ENCODE measurements at regions not wholly inside any gene's neighbourhood (a gene's known extent, or its start where the extent isn't known, plus 50 kb on each side); places are given as distances from the start of the nearest gene placed in this dataset.
"Not testable (repeated sequence)": the region's sequence is repeated elsewhere in the genome, so short reads cannot be mapped to it uniquely, and the experiment has no call there.

DNA sequence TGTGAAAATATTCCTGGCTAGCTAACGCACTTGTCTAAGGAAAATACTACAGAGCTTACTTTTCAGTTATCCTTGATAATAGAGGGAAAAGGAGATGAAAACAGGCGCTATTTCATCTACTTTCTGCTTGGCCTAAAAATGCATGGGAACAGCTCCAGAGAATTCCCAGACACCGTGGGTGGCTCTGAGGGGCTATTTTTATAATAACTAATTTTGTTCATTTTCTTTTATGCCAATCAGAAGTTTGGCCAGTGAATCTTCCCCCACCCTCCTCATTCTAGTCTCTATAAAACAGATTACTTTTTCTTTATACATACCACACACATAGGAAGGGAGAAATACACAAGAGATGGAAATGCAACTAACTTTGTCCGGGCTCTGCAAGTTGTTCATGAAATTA lies 322.9 kb downstream of the SETD4 start:
- DNase-seq = no peak

DNA sequence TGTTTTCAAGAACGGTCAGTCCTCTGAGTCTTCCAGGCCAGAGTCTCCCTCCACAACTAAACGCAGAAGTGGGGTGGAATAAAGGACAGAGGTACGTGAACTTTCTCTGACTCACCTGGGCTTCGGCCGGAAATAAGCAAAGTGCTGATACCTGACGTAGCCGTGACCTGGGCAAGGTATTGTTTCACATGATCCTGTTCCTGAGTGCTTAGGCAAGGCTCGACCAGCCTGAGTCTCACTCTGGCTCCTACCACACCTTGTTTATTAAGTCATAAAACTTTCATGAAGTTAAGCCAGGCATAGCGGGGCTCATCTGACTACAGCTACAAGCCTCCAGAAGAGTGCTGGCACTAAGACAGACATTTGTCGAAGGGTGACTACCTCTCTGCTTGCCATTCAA lies 327.5 kb downstream of the SETD4 start:
- no peak for DNase-seq

DNA sequence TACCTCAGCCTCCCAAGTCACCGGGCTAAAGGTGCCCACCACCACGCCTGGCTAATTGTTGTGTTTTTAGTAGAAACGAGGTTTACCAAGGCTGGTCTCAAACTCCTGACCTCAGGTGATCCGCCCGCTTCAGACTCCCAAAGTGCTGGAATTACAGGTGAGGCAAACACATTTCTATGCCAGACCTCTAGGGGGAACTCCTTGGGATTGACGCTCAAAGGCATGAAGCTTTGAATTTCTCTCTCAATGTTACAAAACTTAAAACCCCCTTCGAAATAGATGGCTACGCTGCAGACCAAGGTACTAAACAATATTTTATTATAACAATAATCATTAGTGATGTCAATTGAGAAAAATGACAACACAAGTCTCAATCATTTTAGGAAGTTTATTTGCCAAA lies 330.0 kb downstream of the SETD4 start:
- DNase-seq = no peak

DNA sequence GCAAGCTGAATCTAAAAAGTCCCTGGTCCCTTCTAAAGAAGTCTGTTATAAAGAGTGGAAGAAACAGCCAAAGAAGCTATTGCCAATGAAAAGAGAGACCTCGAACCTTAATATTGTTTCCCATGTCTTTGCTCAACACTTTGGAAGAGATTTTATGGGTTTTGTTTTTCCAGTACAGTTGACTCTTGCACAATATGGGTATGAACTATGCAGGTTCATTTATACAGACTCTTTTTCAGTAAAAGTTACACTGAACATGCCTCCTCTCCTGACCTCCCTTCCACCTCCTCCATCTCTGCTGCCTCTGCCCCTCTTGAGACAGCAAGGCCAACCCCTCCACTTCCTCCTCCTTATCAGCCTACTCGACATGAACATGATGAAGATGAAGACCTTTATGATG lies 332.5 kb downstream of the SETD4 start:
- no peak for DNase-seq

DNA sequence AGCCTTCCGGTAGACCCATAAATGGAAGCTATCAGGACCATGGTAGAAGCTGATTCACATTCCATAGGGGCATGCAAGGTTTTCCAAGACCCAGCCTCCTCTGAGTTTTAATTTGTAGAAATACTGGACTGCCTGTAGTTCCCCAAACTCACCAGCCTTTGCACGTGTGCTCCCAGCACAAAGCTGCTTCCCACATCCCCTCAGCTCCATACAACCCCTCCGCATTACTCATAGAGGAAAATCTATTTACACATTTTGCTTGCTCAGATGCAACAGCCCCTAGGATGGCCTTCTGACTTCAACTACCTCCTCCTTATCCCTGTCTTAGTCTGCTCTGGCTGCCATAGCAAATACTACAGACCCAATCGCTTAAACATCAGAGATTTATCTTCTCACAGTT lies 336.2 kb downstream of the SETD4 start:
- no peak for DNase-seq

DNA sequence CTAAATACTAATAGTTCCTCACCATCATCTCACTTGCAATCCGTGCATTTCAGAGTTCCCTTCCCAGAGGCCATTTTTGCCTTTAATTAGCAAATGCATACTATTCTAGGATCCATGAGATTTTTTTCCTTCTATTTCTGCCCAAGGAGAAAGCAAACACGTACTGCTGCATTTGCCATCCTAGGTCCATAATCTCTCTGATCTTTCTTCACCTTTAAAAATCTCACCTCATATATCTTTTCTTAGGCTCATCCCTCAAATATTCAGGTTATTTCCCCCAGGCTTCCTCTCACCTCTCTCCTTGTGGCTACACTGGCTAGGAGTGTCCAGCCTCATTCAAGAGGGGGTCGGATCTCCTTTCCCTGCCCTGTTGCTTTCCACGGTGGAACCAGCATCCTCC lies 338.6 kb downstream of the SETD4 start:
- no peak for DNase-seq

DNA sequence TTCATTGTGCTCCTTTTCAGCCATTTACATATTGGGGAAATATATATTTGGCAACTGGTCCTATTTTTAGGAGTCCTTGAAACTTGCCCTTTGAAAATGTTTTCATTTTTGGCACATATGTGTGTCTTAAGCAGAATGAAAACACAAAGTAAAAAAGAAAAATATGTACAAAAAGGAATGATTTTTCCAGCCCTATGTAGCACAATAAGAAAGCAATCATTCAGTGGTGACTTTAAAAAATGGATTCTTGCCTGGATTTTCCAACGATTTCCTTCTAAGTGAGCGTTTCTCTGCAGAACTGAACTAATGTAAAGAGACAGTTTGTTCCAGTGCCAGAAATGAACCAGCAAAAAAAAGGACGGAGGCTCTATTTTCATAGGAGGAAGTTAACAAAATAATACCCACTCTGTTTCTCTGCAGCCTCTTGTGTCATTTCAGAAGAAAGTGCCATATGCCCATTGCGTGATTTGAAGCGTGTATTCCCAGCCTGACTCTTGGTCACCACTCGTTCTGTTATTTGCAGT lies 340.1 kb downstream of the SETD4 start:
- no peak for DNase-seq

DNA sequence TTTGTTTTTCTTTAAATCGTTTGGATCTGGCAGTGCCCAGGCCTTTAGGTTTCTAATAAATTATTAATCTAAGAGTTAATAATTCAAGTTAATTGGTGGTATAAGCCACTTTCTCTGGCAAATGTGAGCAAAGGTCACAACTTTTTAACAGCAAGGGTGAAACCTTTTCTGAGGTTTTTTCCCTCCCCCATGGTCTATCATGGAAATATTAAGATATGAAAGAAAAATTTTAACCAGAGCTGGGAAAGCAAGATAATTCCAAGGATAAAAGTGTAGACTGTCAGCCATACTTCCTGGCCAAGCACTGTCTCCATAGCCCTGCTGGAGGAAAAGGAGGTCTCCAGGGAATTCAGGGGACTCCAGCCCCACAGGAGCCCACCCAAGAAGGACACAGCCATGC lies 341.2 kb downstream of the SETD4 start:
- no peak for DNase-seq

DNA sequence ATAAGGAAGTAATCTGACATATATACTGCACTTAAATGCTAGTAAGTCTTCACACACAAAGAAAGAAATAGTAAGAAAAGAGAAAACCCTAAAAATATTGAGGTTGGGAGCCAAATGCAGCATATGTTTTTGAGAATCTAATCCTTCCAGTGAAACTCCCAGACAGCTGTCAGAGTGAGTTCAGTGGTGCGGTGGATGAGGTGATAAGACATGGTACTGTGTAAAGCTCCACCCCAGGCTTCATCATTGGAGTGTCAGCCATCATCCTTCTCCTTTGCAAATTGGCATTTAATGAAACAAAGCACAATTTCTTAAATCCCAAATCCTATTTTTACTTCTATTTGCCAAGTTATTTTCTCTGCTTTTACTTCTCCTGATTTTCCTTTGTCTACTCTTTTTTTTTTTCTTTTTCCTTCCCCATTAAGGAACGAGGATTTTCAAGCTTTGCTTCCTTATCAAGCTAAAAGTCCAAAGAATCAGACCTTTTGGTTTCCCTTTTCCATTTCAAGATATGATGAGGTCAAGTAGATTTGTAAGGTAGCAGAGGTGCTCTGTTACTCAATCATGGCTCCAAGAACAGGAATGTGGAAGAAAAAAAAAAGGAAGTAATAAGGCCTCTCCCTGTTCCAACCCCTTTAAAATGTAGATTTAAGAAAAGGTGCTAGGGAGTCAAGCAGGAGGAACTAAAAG lies 343.3 kb downstream of the SETD4 start:
- DNase-seq = no peak

DNA sequence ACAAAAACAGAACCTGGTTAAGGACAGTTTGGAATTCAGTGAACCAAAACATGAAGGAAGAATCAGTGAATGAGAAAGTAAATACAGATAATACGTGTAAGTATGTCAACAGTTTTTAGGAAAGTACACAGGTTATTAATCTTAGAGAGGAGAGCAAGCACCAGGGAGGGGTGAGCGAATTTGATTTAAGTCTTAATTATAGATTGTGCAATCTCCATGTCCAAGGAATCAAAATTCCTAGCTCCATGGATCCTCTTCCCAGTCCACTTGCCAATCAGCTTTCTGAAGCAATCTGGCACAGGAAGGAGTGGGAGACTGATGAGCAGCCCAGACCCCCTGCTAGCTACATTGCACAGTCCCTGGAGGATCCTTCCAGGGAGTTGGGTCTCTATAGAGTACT lies 346.4 kb downstream of the SETD4 start:
- DNase-seq = no peak

DNA sequence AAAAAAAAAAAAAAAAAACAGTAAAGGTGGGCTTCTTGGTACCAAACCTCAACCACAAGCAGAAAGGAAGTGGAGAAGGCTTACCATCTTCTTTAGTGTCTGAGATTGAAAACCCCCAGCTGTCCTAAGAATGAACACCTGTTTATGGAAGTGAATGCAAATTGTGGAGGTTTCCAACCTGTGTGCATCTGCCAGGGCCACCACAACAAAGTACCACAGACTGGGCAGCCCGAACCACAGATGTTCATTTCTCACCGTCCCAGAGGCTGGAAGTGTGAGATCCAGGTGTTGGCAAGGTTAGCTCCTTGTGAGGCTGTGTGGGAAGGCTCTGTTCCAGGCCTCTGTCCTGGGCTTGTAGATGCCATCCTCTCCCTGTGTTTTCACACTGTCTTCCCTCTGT lies 348.7 kb downstream of the SETD4 start:
- DNase-seq = no peak

DNA sequence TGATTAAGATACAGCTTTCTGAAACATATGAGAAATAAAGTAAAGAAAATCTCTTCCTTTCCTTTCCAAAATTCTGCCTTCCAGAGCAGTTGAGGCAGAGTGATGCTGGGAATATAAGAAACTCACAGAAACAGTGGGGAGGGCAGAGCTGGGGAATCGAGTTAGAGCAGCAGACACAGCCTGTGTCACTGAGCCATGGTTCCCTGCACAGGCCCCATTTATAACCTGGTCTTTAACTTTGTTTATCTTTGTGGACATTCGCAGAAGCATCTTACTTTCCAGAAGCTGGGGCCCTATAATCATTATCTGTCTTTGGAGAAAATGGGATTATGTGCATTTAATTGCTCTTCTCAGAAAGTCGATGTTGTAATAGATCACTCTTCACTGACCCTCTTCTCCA lies 349.1 kb downstream of the SETD4 start:
- no peak for DNase-seq

DNA sequence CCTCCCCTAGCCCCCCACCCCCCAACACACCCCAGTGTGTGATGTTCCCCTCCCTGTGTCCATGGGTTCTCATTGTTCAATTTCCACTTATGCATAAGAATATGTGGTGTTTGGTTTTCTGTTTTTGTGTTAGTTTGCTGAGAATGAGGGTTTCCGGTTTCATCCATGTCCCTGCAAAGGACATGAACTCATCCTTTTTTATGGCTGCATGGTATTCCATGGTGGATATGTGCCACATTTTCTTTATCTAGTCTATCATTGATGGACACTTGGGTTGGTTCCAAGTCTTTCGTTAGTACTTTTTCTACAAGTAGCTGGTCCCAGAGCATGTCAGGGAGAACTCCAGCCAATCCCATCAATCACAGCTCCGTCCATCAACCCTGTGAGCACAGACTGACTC lies 350.3 kb downstream of the SETD4 start:
- DNase-seq = not testable (repeated sequence)

DNA sequence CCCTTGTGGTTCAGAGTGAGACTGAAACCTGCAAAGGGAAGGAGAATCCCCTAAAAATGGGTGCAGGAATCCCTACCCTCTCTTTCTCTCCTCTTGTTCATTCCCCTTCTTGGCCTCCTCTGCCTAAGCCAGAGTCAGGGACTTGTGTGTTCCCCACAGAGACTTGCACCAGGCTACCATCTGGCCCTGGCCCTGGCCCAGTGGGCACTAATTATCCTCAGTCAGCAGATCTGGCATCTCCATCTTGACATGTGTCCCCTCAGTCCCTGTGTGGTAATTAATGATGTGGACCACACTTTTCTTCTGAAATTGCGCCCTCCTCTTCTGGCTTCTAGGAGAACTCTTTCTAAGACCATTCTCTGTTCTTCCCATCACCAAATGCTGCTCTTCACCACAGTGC lies 354.4 kb downstream of the SETD4 start:
- no peak for DNase-seq

DNA sequence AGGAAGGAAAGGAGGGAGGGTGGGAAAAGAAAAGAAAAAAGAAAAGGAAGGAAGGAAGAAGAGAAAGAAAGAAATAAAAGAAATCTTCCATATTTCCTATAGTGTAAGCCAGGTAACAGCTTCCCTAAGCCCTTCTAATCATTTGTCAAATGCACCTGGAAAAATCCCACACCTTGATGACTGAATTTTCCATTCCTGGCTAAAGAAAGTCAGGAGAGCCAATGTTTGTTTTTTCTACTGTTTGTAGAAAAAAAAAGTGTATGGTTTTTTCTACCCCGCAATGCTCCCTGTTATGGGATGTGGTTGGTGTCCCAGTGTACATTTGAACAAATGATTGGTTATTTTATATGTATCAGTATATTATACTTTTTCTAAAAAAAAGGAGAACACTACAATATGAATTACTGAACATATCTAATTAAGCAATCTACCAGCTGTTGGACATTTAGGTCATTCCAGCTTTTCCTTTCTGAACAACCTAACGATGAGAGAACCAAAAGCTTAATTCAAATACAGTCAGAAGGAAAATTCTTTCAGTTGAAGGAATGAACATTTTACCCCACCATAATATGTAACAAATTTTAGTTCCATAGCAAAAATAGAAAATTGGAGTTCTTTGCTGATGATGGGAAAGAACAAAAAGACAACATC lies 355.0 kb downstream of the SETD4 start:
- no peak for DNase-seq

DNA sequence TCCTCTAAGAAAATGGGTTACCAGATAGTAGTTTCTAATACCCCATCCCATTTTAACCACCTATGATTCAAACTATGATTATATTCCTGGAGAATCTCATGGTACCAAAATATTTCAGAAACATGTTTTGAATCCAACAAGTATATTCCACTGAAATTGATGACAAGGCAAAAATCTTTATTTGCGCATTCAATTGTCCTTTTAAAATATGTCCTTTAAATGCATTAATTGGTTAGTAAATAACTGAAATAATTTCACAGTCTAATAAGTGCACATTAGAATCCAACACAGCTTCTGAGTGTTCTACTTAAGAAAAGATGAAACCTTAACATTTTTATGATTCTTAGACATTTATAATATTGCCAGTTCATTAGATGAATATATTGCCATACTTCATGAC lies 356.6 kb downstream of the SETD4 start:
- no peak for DNase-seq

DNA sequence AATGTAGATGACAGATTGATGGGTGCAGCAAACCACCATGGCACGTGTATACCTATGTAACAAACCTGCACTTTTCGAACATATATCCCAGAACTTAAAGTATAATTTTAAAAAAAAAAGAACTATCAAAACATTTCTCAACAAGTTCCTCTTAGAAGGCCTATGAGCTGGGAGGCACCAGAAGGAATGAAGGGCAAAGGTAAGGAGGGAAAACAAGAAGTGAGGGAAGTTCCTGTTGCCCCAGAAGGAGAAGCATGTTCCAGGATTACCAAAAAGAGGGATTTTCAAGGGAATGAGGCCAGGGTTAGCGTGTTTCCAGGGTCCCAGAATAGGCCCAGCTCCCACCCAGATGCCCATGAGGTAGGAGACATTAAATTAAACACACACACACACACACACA lies 361.0 kb downstream of the SETD4 start:
- no peak for DNase-seq

DNA sequence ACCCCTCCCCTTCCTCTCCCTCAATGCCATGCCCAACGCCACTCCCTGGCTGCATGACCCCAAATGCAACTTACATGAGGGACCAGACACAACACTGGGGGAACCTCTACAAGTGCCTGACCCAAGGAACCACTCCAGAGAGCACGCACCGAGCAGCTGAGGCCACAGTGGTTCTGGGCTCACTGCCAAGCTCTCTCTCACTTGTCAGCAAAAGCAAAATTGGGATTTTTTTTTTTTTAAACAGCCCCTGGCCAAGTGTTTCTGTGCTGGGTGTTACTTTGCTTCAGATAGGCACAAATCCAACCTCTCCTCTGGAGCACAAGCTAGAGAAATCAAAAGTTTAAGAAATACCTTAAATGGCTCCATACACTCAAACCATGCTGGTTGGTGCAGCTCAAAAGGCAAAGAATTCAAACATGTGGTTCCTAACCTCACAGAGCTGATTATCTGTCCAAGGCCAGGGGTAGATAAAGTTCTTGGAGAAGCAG lies 363.0 kb downstream of the SETD4 start:
- no peak for DNase-seq

DNA sequence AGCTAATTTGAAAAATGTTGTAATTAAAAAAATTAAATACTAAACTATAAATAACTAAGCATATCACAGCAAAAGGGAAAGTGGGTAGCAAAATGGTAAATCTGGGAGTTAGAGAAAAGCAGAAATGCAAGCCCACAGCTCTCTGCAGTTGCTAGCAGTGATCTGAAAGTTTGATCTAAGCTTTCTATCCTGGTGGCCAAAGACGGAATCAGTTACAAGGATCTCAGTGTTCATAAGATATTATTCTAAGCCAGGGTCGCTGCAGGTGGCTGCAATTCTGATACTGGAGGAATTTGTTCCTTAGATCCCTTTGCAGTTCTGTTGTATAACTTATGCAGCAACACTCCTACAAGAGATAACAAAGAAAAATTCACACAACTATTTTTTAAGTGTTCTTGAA lies 363.7 kb downstream of the SETD4 start:
- no peak for DNase-seq

DNA sequence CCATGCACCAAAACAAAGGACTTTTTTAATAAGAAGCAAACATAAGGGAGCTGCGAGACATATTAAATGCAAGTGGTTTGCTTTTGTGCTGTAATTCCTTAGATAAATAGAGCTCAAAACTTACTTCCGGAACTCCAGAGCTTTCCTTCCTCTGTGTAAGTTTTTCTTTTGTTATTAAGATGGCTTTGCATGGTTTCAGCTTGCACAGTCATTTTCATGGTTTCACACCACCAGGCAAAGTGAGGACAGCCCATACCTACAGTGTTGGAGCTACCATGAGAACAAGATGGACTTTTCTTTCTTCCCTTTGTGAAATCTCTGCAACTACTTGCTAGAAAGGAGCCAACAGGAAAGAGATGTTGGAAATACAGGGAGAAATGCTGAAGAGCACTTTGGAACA lies 368.0 kb downstream of the SETD4 start:
- no peak for DNase-seq

DNA sequence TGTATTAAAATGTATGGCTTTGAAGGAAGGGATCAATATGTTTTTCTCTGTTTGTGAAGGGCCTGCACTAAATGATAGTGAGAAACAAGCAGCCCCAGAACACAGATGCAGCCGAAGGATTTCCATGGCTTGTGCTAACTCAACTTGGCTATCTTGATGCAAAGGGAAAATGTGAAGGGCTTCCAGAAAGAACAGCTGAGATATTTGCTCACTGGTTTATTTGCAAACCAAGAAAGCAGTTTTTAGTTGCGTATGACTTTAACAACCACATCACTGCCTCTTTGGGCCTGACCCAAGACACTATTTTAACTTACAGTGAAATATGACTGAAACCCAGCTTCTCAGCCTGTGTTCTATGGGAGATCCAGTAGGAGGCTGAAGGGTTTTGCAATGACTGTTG lies 369.9 kb downstream of the SETD4 start:
- DNase-seq = no peak

DNA sequence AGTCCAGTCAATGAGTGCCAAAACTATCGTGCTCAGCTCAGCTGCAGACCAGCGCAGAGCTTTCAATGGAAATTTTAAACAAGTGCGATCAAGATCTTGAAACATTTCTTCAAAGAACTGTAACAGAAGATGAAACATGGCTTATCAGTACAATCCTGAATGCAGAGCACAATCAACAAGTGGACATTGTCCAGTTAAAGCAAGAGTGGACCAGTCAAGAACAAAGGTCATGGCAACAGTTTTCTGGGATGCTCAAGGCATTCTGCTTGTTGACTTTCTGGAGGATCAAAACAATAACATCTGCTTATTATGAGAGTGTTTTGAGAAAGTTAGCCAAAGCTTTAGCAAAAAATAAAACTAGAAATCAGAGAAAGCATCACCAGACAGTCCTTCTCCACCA lies 374.2 kb downstream of the SETD4 start:
- DNase-seq = no peak

DNA sequence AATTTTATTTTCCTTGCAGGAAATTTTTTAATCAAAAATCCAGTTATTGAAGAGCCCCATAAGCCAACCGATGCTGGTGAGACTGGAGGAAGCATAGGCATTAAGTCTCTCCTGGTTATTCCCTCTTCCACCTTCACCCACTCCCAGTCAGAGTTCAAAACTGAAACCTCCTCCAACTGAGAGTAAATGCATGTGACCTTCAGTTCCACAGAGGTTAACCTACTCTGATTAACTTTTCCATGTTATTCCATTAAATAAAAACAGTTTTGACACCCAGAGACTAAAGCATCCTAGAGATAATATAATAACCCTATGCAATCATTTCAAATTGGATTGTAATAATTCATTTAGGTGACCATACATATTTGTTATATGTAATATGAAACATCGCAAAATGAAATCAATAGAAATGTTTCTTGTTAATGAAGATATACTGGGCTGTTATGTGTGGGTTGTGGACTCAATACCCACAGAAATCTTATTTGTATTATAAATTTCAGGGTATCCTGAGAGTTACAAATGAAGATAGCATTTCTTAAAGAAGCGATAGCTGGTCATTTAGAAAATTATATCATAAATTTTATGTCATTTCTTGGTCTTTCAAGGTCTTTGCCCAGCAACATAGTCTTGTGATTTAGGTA lies 376.5 kb downstream of the SETD4 start:
- DNase-seq = no peak

DNA sequence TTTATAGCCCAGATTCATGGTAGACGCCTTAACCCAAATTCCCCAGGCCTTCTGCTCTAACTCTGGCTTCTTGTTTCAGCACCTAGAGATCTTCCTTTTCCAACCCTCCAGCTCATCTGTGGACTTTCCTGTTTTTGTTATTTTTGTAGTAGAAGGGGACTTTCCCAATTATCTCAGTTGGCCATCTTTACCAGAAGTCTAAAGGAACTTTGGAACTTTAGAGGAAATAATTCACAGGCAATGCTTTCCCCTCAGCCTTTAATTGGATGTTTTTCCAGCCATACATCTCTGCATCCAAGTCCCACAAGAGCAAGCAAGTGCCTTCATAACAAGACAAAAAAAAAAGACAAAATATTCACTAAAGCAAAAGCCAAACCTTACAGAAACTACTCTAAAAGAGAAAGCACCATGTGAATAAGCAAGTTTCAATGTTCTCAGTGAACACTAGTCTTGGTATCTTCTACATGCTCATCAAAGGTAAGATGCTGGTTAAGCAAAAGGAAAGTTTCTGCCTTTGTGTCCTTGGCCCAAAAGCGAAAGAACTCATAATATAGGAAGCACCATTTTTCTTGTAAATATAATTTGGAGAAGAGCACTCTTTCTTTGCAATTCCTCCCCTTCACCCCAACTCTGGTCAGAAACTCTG lies 377.3 kb downstream of the SETD4 start:
- no peak for DNase-seq

All from stimulated activated CD4-positive, alpha-beta T cell treated with anti-CD3 and anti-CD28 coated beads, Interleukin-12 subunit alpha, Interleukin-12 subunit beta, amount 100 ng/mL, for 4 hours (primary cell).